Keratinocyte (primary cell): ENCODE measurements at regions not wholly inside any gene's neighbourhood (a gene's known extent, or its start where the extent isn't known, plus 50 kb on each side); places are given as distances from the start of the nearest gene placed in this dataset.

Experiments
- DNase-seq: peaks from one replicate; pipeline ENCODE4 v3.0.0-alpha.2; 2011; ENCODE audit warnings: low read depth, missing footprints, low spot score
- FAIRE-seq: peaks from 2 replicates; lab custom pipeline; 2011; peaks lifted over from hg19 to GRCh38; lab: Jason Lieb, UNC
- H2AFZ ChIP-seq: 2 replicates; pipeline ENCODE4 v1.6.0; 2012; ENCODE audit warnings: low read length, control low read depth, inconsistent platforms; ENCODE audit not compliant: control insufficient read depth
- H3K27ac ChIP-seq: 2 replicates; pipeline ENCODE4 v1.5.1; 2011; ENCODE audit warnings: low read length; ENCODE audit not compliant: control insufficient read depth, insufficient read depth
- H3K27me3 ChIP-seq: 3 replicates; pipeline ENCODE4 v1.6.0; 2011; ENCODE audit warnings: low read length; ENCODE audit not compliant: control insufficient read depth, insufficient read depth; ENCODE audit errors: extremely low read depth
- H3K36me3 ChIP-seq, 2 experiments: 2 replicates in 1 of 2; 3 replicates in 1 of 2; pipeline ENCODE4 v1.5.1; 2011; ENCODE audit warnings: low read length in 2 of 2, mild to moderate bottlenecking in 1 of 2; ENCODE audit not compliant: control insufficient read depth in 2 of 2, insufficient read depth in 2 of 2; ENCODE audit errors: extremely low read depth in 1 of 2
- H3K4me1 ChIP-seq: 3 replicates; pipeline ENCODE4 v1.5.1; 2011; ENCODE audit warnings: low read length; ENCODE audit not compliant: control insufficient read depth, insufficient read depth; ENCODE audit errors: extremely low read depth
- H3K4me2 ChIP-seq: 3 replicates; pipeline ENCODE4 v1.6.0; 2011; ENCODE audit warnings: low read depth, low read length; ENCODE audit not compliant: control insufficient read depth, insufficient read depth; ENCODE audit errors: extremely low read depth
- H3K4me3 ChIP-seq, 3 experiments: fragments of 200-600 bp in 1 of 3; sonication (generic) in 1 of 3; 2 replicates in 2 of 3; 3 replicates in 1 of 3; pipeline ENCODE4 v1.5.1; 2011 to 2016; ENCODE audit warnings: low read length in 3 of 3, mild to moderate bottlenecking in 3 of 3, control low read depth in 2 of 3, inconsistent platforms in 1 of 3, low read depth in 1 of 3, mixed read lengths in 1 of 3, mixed run types in 1 of 3, moderate library complexity in 1 of 3; ENCODE audit not compliant: control insufficient read depth in 2 of 3, insufficient read depth in 2 of 3; ENCODE audit errors: extremely low read depth in 1 of 3
- H3K79me2 ChIP-seq: 2 replicates; pipeline ENCODE4 v1.6.0; 2012; ENCODE audit warnings: low read length; ENCODE audit not compliant: control insufficient read depth, insufficient read depth
- H3K9ac ChIP-seq: 3 replicates; pipeline ENCODE4 v1.6.0; 2011; ENCODE audit warnings: low read length; ENCODE audit not compliant: control insufficient read depth, insufficient read depth; ENCODE audit errors: extremely low read depth
- H3K9me1 ChIP-seq: 3 replicates; pipeline ENCODE4 v1.6.0; 2011; ENCODE audit warnings: low read length; ENCODE audit not compliant: control insufficient read depth, insufficient read depth; ENCODE audit errors: extremely low read depth
- H3K9me3 ChIP-seq: 2 replicates; pipeline ENCODE4 v1.5.1; 2012; ENCODE audit warnings: low read depth, low read length; ENCODE audit not compliant: control insufficient read depth
- H4K20me1 ChIP-seq: 3 replicates; pipeline ENCODE4 v1.6.0; 2011; ENCODE audit warnings: low read length; ENCODE audit not compliant: control insufficient read depth, insufficient read depth; ENCODE audit errors: extremely low read depth
- CTCF ChIP-seq, 3 experiments: IDR thresholded peaks in 1 of 3; conservative IDR thresholded peaks in 1 of 3; optimal IDR thresholded peaks in 1 of 3; 2 replicates in 2 of 3; 3 replicates in 1 of 3; pipeline versions ENCODE3 to v1.5.1; 2011; ENCODE audit warnings: low read length in 3 of 3, mild to moderate bottlenecking in 3 of 3, moderate library complexity in 2 of 3, control low read depth in 1 of 3, inconsistent platforms in 1 of 3; ENCODE audit not compliant: insufficient read depth in 2 of 3; ENCODE audit errors: extremely low read depth in 1 of 3
- EZH2 ChIP-seq: IDR thresholded peaks from one replicate; pipeline ENCODE4 v1.6.1; 2012; ENCODE audit warnings: inconsistent platforms, mild to moderate bottlenecking, low read length, moderate library complexity
- dilution Hi-C: fragments of 300-500 bp; cut with MboI; formaldehyde crosslinking; loops from one replicate; pipeline ENCODE4 v1.7.0; 2020; ENCODE audit warnings: low sequenced_read_pairs; ENCODE audit not compliant: extremely low pct_ligation_motif_present

GRCh38 chr12:88258396-88258795 lies 116.3 kb downstream of the TMTC3 start:
- no peak for TF ChIP-seq CTCF (optimal IDR thresholded peaks at IDR 0.05 in 1 of 3, IDR thresholded peaks at IDR 0.05 in 1 of 3, conservative IDR thresholded peaks at IDR 0.05 in 1 of 3; ENCODE audit: extremely low read depth in 1 of 3, insufficient read depth in 2 of 3, low read length in 3 of 3)
- TF ChIP-seq EZH2, result no peak
- no peak overlapping the region for H3K9ac ChIP-seq
- H3K27me3 ChIP-seq, result no peaks in the 10 kb centered on the region
- H3K4me1 ChIP-seq, result no peaks in the 10 kb centered on the region
- DNase-seq (no peak), FAIRE-seq (no peak)
- H3K27ac ChIP-seq, result no peak overlapping the region
- H3K36me3 ChIP-seq, result no peaks in the 10 kb centered on the region
- no peak overlapping the region for H3K4me3 ChIP-seq
- H3K4me2 ChIP-seq, result no peak overlapping the region
- dilution Hi-C loops, result no loop called here
- no peaks in the 10 kb centered on the region for H3K9me3 ChIP-seq
- no peak overlapping the region for H2AFZ ChIP-seq
- no peaks in the 10 kb centered on the region for H4K20me1 ChIP-seq
- no peaks in the 10 kb centered on the region for H3K9me1 ChIP-seq
- no peaks in the 10 kb centered on the region for H3K79me2 ChIP-seq

GRCh38 chr12:88266806-88267360 lies 124.8 kb downstream of the TMTC3 start:
- TF ChIP-seq EZH2, result no peak
- no peak for TF ChIP-seq CTCF (optimal IDR thresholded peaks at IDR 0.05 in 1 of 3, IDR thresholded peaks at IDR 0.05 in 1 of 3, conservative IDR thresholded peaks at IDR 0.05 in 1 of 3; ENCODE audit: extremely low read depth in 1 of 3, insufficient read depth in 2 of 3, low read length in 3 of 3)
- H4K20me1 ChIP-seq, result no peaks in the 10 kb centered on the region
- no peak overlapping the region for H3K27ac ChIP-seq
- no peak for FAIRE-seq
- H3K4me2 ChIP-seq, result no peak overlapping the region
- H3K4me3 ChIP-seq, result no peak overlapping the region
- H3K4me1 ChIP-seq, result no peaks in the 10 kb centered on the region
- H3K79me2 ChIP-seq, result no peaks in the 10 kb centered on the region
- H3K9me3 ChIP-seq, result no peaks in the 10 kb centered on the region
- H2AFZ ChIP-seq, result no peak overlapping the region
- no peaks in the 10 kb centered on the region for H3K9me1 ChIP-seq
- H3K27me3 ChIP-seq, result no peaks in the 10 kb centered on the region
- H3K36me3 ChIP-seq, result no peaks in the 10 kb centered on the region
- H3K9ac ChIP-seq, result no peak overlapping the region
- dilution Hi-C loops, result no loop called here
- DNase-seq, result no peak
